ENCODE measurements at regions not wholly inside any gene's neighbourhood (a gene's known extent, or its start where the extent isn't known, plus 50 kb on each side); places are given as distances from the start of the nearest gene placed in this dataset.

DNA sequence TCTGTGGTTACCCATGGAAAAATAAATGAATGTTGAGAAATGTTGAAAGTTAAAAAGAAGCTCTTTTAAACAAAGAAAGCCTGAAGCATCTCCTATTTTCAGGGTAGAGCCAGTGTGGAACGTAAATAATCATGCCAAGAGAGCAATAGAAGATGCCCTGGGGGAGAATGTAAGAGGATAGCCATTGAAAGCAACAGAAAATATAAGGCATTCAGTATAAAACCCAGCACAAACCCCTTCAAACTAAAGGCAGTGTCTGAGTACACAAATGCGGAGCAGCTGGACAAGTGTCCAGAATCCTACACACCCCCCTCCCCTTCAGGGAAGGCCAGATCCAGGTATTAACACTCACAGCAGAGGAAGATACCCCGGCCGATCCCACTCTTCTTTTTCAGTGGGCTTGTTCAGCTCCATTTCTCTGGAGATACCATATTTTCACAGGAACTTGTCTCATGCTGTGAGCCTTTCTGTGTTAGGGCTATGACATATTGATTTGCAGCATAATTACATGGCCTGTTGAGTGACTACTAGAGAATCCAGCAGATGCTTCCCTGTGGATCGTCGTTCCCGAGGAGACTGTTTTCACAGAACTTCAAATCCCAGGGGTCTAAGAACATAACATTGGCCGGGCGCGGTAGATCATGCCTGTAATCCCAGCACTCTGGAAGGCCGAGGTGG, 101.2 kb downstream of the PLK2 start:
- no peak overlapping the region for H3K27ac ChIP-seq
- TF ChIP-seq, protein P1, sequence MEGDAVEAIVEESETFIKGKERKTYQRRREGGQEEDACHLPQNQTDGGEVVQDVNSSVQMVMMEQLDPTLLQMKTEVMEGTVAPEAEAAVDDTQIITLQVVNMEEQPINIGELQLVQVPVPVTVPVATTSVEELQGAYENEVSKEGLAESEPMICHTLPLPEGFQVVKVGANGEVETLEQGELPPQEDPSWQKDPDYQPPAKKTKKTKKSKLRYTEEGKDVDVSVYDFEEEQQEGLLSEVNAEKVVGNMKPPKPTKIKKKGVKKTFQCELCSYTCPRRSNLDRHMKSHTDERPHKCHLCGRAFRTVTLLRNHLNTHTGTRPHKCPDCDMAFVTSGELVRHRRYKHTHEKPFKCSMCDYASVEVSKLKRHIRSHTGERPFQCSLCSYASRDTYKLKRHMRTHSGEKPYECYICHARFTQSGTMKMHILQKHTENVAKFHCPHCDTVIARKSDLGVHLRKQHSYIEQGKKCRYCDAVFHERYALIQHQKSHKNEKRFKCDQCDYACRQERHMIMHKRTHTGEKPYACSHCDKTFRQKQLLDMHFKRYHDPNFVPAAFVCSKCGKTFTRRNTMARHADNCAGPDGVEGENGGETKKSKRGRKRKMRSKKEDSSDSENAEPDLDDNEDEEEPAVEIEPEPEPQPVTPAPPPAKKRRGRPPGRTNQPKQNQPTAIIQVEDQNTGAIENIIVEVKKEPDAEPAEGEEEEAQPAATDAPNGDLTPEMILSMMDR (conservative IDR thresholded peaks at IDR 0.05) = no peak

DNA sequence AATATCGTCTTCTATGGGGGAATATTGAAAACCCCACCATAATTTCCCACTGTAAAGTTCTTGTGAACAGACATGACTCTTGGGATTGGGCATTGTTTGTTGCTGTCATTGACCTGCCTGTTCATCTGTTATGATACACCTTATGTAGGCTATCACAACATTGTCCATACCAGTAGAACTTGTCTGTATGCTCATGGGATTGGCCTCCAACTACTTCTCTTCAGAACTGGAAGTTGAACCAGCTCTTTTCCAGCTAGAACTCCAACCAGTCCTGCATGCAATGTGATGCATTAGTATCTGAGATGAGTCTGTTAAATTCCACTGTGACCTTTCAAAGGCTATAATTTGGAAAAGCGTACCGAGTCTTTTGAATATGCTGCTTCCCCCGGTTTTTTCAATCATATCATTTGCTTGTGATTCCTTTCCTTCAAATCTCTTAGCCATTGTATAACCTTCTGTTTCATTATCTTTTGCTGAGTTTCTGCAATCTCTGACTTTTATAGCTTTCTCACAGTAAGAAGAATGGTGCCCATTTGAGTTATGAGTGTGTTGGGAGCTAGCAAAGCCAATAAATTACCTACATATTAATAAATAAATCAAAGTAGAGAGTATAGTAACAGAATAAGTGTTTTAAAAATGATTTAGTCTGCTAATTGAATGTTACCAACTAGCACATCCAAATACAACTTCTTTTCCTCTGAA, 101.9 kb downstream of the PLK2 start:
- H3K27ac ChIP-seq = no peak overlapping the region
- TF ChIP-seq, protein P1 (conservative IDR thresholded peaks at IDR 0.05) = no peak

DNA sequence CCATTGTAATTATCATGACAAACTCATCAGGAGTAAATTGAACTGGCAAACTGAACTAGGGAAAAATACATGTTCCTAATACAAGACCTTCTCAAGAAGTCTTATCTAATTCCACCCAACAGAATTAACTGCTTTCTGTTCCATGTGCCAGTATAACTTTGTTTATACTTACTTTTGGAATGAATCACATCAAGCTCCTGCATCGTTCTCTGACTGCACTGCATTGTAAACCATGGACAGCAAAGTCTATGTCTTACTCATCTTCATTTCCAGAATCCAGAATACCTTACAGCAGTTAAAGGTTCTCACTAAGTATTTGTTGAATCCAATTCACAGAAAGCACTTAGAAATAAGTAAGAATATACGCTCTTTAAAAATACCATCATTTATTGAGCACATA, 102.8 kb downstream of the PLK2 start:
- no peak overlapping the region for H3K27ac ChIP-seq
- TF ChIP-seq, protein P1 (conservative IDR thresholded peaks at IDR 0.05) = no peak

DNA sequence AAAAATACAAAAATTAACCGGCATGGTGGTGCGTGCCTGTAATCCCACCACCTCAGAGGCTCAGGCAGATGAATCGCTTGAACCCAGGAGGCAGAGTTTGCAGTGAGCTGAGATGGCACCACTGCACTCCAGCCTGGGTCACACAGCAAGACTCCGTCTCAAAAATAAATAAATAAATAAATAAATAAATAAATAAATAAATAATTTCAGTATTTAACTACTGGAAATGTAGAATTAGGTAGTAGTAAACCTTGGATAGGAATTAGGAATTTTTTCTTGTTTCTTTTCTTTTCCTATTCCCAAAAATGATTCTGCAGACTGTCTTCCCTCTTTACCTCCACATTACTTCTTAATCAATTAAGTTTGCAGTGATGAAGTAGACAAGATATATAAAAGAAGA, 103.2 kb downstream of the PLK2 start:
- no peak overlapping the region for H3K27ac ChIP-seq
- TF ChIP-seq, protein P1 (conservative IDR thresholded peaks at IDR 0.05) = no peak

DNA sequence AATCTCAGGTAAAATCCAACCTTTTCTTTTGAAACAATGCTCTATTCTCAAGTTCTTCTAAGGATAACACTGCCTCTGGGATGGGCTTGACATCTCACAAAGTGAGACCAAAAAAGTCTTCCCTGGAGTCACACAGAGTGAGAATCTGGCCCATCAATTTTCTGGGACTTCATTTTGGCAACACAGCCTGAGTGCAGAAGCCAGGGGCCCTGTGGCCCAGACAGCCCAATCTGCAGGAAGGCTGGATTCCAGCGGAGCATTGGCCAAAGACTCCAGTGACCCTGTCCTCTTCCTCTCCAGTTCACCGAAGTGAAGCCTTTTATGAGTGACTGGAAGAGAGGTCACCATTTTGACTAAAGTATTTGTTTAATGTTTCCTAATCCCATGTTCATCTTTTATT, 105.1 kb downstream of the PLK2 start:
- TF ChIP-seq, protein P1 (conservative IDR thresholded peaks at IDR 0.05) = no peak
- H3K27ac ChIP-seq = no peak overlapping the region

DNA sequence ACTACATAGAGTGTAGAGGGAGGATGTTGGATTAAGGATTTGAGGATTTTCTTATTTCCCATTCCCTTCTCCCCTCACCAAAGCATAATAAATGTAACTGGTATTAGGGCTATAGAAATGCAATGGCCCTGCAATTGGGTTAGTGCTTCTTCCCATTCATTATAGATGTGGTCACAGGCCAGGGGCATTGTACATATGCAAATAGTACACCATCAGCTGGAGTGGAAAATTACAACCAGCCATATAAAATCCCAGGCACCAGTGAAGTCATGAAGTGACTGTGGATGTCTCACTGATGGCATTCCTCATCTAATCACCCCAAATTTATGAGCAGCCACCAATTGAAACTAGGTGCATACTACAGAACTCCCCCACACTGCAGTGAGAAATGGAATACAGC, 105.9 kb downstream of the PLK2 start:
- TF ChIP-seq, protein P1 (conservative IDR thresholded peaks at IDR 0.05) = no peak
- no peak overlapping the region for H3K27ac ChIP-seq

DNA sequence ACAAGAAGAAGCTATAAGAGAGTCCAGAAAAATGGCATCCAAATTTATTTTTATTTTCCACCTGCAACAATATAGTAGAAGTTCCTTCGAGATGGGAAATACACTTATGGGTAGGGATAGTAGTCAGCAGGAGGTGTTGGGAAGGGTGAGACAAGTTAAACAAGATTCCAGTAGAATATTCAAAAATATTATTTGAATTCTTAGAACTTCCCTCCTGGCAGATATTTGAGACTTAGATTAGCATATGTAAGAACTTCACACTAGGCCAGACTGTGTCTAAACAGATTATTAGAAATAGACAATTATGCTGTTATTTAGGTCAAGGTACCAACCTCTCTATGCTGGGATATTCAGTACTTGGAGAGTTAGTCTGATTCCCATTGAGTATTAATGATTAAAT, 108.7 kb downstream of the PLK2 start:
- TF ChIP-seq, protein P1 (conservative IDR thresholded peaks at IDR 0.05) = no peak
- no peak overlapping the region for H3K27ac ChIP-seq
